ENCODE measurements at regions not wholly inside any gene's neighbourhood (a gene's known extent, or its start where the extent isn't known, plus 50 kb on each side); places are given as distances from the start of the nearest gene placed in this dataset.

- ATAC-seq (no peak), DNase-seq (ENCODE audit: low read depth, low spot score) (no peak)
- TF ChIP-seq POLR2AphosphoS5 (IDR thresholded peaks at IDR 0.05; ENCODE audit: low read depth, low read length) (no peak), SIN3A (IDR thresholded peaks at IDR 0.05; ENCODE audit: borderline replicate concordance, insufficient read depth, low read depth, low read length) (no peak), REST (IDR thresholded peaks at IDR 0.05; ENCODE audit: insufficient read depth in 1 of 2, low read depth in 2 of 2, low read length in 1 of 2) (no peak), TCF7L2 (IDR thresholded peaks at IDR 0.05; ENCODE audit: low read depth, low read length) (no peak), CTCF (IDR thresholded peaks at IDR 0.05) (no peak)
- H3K4me3 ChIP-seq (ENCODE audit: low read depth in 2 of 2, low read length in 2 of 2): no peak overlapping the region
- H3K36me3 ChIP-seq (ENCODE audit: control insufficient read depth, insufficient read depth, low read length): no peaks in the 10 kb centered on the region
- BruUV-seq (replicated peaks): no TSS peak
- H3K9me3 ChIP-seq (ENCODE audit: control insufficient read depth, insufficient read depth, low read depth, low read length): no peaks in the 10 kb centered on the region
- no peak overlapping the region for H3K27ac ChIP-seq (ENCODE audit: low read length)
- CTCF ChIA-PET: no interaction called here
- POLR2A ChIA-PET: no interaction called here
- H3K4me1 ChIP-seq (ENCODE audit: control insufficient read depth, insufficient read depth, low read length): no peaks in the 10 kb centered on the region
- intact Hi-C loops (cut with micrococcal nuclease; ENCODE audit: unreplicated experiment) (no loop called here), in situ Hi-C loops (cut with HindIII; ENCODE audit: low pct_unique_long_range_greater_than_20kb, low sequenced_read_pairs) (no loop called here)
- H3K27me3 ChIP-seq (ENCODE audit: control insufficient read depth, insufficient read depth, low read length): no peaks in the 10 kb centered on the region
Observed at GRCh38 chr16:55078153-55078552, 147.5 kb downstream of the IRX5 start.

GRCh38 chr16:55078699-55079410 lies 148.2 kb downstream of the IRX5 start:
- ChIA-PET POLR2A (no interaction called here), CTCF (no interaction called here)
- TF ChIP-seq SIN3A (IDR thresholded peaks at IDR 0.05; ENCODE audit: borderline replicate concordance, insufficient read depth, low read depth, low read length) (no peak), REST (IDR thresholded peaks at IDR 0.05; ENCODE audit: insufficient read depth in 1 of 2, low read depth in 2 of 2, low read length in 1 of 2) (no peak), CTCF (IDR thresholded peaks at IDR 0.05) (no peak), POLR2AphosphoS5 (IDR thresholded peaks at IDR 0.05; ENCODE audit: low read depth, low read length) (no peak), TCF7L2 (IDR thresholded peaks at IDR 0.05; ENCODE audit: low read depth, low read length) (no peak)
- Histone ChIP-seq H3K4me3 (ENCODE audit: low read depth in 2 of 2, low read length in 2 of 2) (no peak overlapping the region), H3K36me3 (ENCODE audit: control insufficient read depth, insufficient read depth, low read length) (no peaks in the 10 kb centered on the region), H3K27ac (ENCODE audit: low read length) (no peak overlapping the region), H3K27me3 (ENCODE audit: control insufficient read depth, insufficient read depth, low read length) (no peaks in the 10 kb centered on the region), H3K9me3 (ENCODE audit: control insufficient read depth, insufficient read depth, low read depth, low read length) (no peaks in the 10 kb centered on the region), H3K4me1 (ENCODE audit: control insufficient read depth, insufficient read depth, low read length) (no peaks in the 10 kb centered on the region)
- no peak for ATAC-seq
- DNase-seq (ENCODE audit: low read depth, low spot score): no peak
- intact Hi-C loops (cut with micrococcal nuclease; ENCODE audit: unreplicated experiment) (no loop called here), in situ Hi-C loops (cut with HindIII; ENCODE audit: low pct_unique_long_range_greater_than_20kb, low sequenced_read_pairs) (no loop called here)
- BruUV-seq (replicated peaks): no TSS peak

All from Panc1 (cell line).